GM18907 (cell line): ENCODE measurements at regions not wholly inside any gene's neighbourhood (a gene's known extent, or its start where the extent isn't known, plus 50 kb on each side); places are given as distances from the start of the nearest gene placed in this dataset.
"Not testable (repeated sequence)": the region's sequence is repeated elsewhere in the genome, so short reads cannot be mapped to it uniquely, and the experiment has no call there.

Experiments used
- ATAC-seq: cut with Tn5 transposase; IDR thresholded peaks from one replicate; pipeline ENCODE4 v1.9.1; 2021; ENCODE audit warnings: mild to moderate bottlenecking, moderate library complexity; ENCODE audit not compliant: unreplicated experiment

DNA sequence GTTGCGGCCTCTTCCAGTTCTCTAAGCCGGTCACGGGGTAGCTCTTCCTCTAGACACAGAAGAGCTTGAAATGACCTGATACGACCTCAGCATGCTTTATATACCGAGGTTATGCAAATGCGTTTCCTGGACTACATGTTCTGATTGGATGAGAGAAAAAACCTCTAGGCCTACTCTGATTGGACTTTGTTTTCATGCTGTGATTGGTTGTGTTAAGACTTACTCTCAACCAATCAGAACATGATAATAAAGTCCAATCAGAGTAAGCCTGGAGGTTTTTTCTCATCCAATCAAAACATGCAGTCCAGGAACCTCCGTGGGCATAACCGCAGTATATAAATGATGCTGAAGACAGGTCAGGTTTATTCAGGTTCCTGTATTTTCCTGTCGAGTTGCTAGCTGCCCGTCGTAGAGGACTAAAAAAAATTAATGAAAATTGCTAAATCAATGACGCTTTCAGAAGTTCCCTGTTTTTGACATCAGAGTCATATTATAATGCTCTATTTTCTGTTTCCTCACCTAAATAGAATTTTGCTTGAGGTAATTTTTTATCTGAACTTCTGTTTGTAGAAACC, 177.4 kb downstream of the POTEB3 start:
- ATAC-seq, result no peak

DNA sequence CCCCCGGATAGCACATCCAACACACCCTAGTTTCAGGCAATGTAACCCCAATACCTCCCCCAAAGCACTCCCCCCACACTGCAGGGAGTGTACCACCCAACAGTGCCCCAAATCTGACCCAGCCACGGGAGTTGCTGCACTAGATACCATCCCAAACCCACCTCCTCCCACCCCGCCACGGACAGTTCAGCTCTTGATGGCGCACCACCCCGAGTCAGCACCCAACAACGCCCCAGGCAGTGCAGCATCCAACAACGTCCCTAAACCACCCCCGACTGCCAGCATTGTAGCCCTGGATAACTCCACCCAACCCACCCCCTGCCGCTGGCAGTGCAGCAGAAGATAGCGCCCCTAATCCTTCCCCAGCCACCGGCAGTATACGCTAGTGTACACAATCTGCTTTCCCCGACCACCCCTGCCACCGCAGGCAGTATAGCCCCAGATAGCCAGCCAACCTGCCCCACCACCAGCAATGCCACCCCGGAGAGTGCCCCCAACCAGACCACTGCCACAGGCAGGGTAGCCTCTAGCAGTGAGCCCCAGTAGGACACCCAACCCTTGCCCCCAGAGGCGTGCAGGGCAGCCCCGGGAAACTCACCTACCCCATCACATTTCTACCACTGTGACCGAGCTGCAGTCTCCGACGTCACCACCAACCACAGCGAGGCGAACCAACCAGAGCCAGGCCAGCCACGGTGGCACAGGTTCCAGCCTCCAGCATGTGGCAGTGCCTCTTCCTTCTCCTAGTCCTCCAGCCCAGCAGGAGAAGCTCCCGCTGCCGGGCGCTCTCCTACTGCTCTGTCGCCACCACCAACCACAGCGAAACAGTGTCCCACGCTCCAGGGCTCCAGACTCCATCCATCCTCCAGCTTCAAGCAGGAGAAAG, 178.1 kb downstream of the POTEB3 start:
- ATAC-seq, result no peak

GRCh38 chr15:21261396-21261964, 178.8 kb downstream of the POTEB3 start:
- no peak for ATAC-seq

GRCh38 chr15:21260966-21261395, 179.3 kb downstream of the POTEB3 start:
- no peak for ATAC-seq

GRCh38 chr15:21258635-21259034, 181.7 kb downstream of the POTEB3 start:
- ATAC-seq, result not testable (repeated sequence)

- not testable (repeated sequence) for ATAC-seq
These were observed 190.7 kb downstream of the POTEB3 start for GRCh38 chr15:21249508-21250019.
